Natural killer cell treated with Interleukin-12 subunit alpha and Interleukin-12 subunit beta and Interleukin-15 and Interleukin-18, amount 100 ng/mL, for 72 hours (primary cell): ENCODE measurements at regions not wholly inside any gene's neighbourhood (a gene's known extent, or its start where the extent isn't known, plus 50 kb on each side); places are given as distances from the start of the nearest gene placed in this dataset.

ENCODE experiments used
- ATAC-seq, 2 donors: fragments of 150-1000 bp; cut with Tn5 transposase in 1 of 2; sonication (Bioruptor Pico), chemical (Tn5 transposase) in 1 of 2; 2 replicates each; pipeline ENCODE4 v1.10.0; 2021
- DNase-seq: peaks from one replicate; pipeline ENCODE4 v3.0.0; 2022; ENCODE audit warnings: low spot score
- H3K27ac Mint-ChIP-seq, 2 donors: 1 replicate in 1 of 2; 2 replicates in 1 of 2; pipeline ENCODE4 v1.8.0; 2022; ENCODE audit warnings: mixed read lengths in 2 of 2, mild to moderate bottlenecking in 1 of 2, moderate library complexity in 1 of 2
- H3K27me3 Mint-ChIP-seq, 2 donors: 1 replicate in 1 of 2; 2 replicates in 1 of 2; pipeline ENCODE4 v1.8.0; 2022; ENCODE audit warnings: mixed read lengths in 2 of 2
- H3K36me3 Mint-ChIP-seq: one replicate; pipeline ENCODE4 v1.8.0; 2022; ENCODE audit warnings: mixed read lengths
- H3K4me1 Mint-ChIP-seq, 2 donors: 1 replicate in 1 of 2; 2 replicates in 1 of 2; pipeline ENCODE4 v1.8.0; 2022; ENCODE audit warnings: low read depth in 2 of 2, mixed read lengths in 2 of 2, mild to moderate bottlenecking in 1 of 2
- H3K4me3 Mint-ChIP-seq: one replicate; pipeline ENCODE4 v1.8.0; 2022; ENCODE audit warnings: mixed read lengths
- H3K9me3 Mint-ChIP-seq: 2 replicates; pipeline ENCODE4 v1.8.0; 2022; ENCODE audit warnings: mixed read lengths

- Mint-ChIP-seq H3K36me3 (no peaks in the 10 kb centered on the region), H3K27me3 (peaks cover 0 to 5% of the 10 kb centered on the region in 2 donors), H3K9me3 (no peaks in the 10 kb centered on the region), H3K4me1 (peaks cover 5 to 20% of the 10 kb centered on the region in 2 donors), H3K27ac (peak overlapping the region in 1 of 2 donors; percentile 7), H3K4me3 (no peak overlapping the region)
- no peak for DNase-seq
- no peak for ATAC-seq
Measured at GRCh38 chr11:110374921-110375320, 54.8 kb upstream of the FDX1 start.

- Mint-ChIP-seq H3K36me3 (no peaks in the 10 kb centered on the region), H3K27me3 (peaks cover 0 to 5% of the 10 kb centered on the region in 2 donors), H3K4me1 (peaks cover 5 to 20% of the 10 kb centered on the region in 2 donors), H3K27ac (peak overlapping the region in 1 of 2 donors; percentile 7), H3K9me3 (no peaks in the 10 kb centered on the region), H3K4me3 (no peak overlapping the region)
- ATAC-seq (no peak), DNase-seq (no peak)
Measured at GRCh38 chr11:110375351-110375750, 54.4 kb upstream of the FDX1 start.

GRCh38 chr11:110376021-110376420 lies 53.7 kb upstream of the FDX1 start:
- Mint-ChIP-seq H3K36me3 (no peaks in the 10 kb centered on the region), H3K4me1 (peaks cover 5 to 20% of the 10 kb centered on the region in 2 donors), H3K27me3 (peaks cover 0 to 5% of the 10 kb centered on the region in 2 donors), H3K9me3 (no peaks in the 10 kb centered on the region), H3K27ac (peak overlapping the region in 1 of 2 donors; percentile 7), H3K4me3 (no peak overlapping the region)
- ATAC-seq = no peak
- no peak for DNase-seq

DNA sequence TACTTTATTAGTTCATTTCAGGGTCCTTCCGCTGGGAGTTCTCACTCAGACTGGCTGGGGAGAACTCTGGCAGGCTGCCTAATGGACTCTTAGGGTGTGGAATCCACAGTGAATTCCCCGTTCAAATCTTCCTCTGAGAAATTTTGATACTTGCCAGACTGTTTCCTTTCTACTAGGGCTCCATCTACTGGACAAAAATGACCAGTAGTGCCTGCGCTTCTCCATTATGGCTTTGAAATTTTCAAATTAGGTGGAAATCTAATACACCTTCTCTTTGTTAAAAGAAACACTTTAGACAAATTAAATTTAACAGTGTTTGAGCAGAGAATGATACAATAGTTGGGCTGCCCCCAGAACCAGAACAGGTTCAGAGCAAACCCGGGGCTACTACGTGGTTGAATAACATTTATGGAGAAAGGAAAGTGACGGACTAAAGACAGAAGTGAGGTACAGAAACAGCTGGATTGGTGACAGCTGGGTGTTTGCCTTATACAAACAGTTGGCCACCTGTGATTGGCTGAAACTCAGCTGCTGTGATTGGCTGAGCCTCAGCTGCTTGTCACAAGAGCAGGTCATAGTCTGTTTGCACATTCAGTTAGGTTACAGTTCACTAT lies 52.9 kb upstream of the FDX1 start:
- Mint-ChIP-seq H3K9me3 (no peaks in the 10 kb centered on the region), H3K27me3 (peaks cover 0 to 5% of the 10 kb centered on the region in 2 donors), H3K27ac (peak overlapping the region in 1 of 2 donors; percentile 10), H3K4me3 (no peak overlapping the region), H3K4me1 (peaks cover 5 to 20% of the 10 kb centered on the region in 2 donors), H3K36me3 (no peaks in the 10 kb centered on the region)
- DNase-seq = no peak
- peak; percentile 39 to 72 for ATAC-seq

DNA sequence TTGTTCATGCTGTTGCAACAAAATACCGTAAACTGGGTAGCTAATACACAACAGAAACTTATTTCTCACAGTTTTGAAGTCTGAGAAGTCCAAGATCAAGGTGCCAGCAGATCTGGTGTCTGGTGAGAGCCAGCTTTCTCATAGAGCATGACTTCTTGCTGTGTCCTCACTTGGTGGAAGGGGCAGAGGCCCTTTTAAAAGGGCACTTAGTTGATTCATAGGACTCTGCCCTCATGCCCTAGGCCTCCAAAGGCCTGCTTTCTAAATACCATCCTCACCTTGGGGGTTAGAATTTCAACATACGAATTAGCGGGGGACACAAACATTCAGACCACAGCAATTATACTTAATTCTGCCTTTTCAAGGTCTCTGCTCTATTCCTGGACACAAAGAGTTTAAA lies 52.3 kb upstream of the FDX1 start:
- Mint-ChIP-seq H3K4me3 (no peak overlapping the region), H3K36me3 (no peaks in the 10 kb centered on the region), H3K9me3 (no peaks in the 10 kb centered on the region), H3K4me1 (peaks cover 5 to 20% of the 10 kb centered on the region in 2 donors), H3K27ac (no peak overlapping the region), H3K27me3 (peaks cover 0 to 5% of the 10 kb centered on the region in 2 donors)
- no peak for DNase-seq
- no peak for ATAC-seq

- no peak for ATAC-seq
- no peak for DNase-seq
- Mint-ChIP-seq H3K27ac (no peak overlapping the region), H3K36me3 (no peaks in the 10 kb centered on the region), H3K4me3 (no peak overlapping the region), H3K4me1 (peaks cover 5 to 11% of the 10 kb centered on the region in 2 donors), H3K27me3 (peaks cover 0 to 5% of the 10 kb centered on the region in 2 donors), H3K9me3 (no peaks in the 10 kb centered on the region)
Measured at GRCh38 chr11:110379261-110379660, 50.5 kb upstream of the FDX1 start.

GRCh38 chr11:110379936-110380335 lies 49.8 kb upstream of the FDX1 start:
- H3K27ac Mint-ChIP-seq = no peak overlapping the region
- no peak for ATAC-seq
- H3K4me1 Mint-ChIP-seq = peaks cover 5 to 11% of the 10 kb centered on the region in 2 donors
- DNase-seq = no peak
- H3K4me3 Mint-ChIP-seq = no peak overlapping the region
- H3K36me3 Mint-ChIP-seq = no peaks in the 10 kb centered on the region
- peaks cover 0 to 5% of the 10 kb centered on the region in 2 donors for H3K27me3 Mint-ChIP-seq
- no peaks in the 10 kb centered on the region for H3K9me3 Mint-ChIP-seq
